ENCODE measurements at regions not wholly inside any gene's neighbourhood (a gene's known extent, or its start where the extent isn't known, plus 50 kb on each side); places are given as distances from the start of the nearest gene placed in this dataset.

DNA sequence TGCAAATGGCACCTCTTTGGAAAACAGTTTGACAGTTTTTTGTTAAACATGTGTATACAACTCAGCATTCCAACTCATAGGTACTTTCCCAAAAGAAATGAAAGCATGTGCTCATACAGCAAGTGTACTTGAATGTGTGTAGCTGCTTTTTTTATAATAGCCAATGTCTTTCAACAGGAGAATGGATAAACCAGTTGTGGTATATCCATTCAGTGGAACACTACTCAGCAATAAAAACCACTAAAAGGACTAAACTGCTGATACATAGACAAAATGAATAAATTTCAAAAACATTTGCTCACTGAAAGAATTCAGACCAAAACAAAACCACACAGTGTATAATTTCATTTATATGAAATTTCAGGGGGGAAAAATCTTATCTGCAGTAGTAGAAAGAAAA is 267.3 kb downstream of the NR2F1-AS1 start:
- no peak for DNase-seq

DNA sequence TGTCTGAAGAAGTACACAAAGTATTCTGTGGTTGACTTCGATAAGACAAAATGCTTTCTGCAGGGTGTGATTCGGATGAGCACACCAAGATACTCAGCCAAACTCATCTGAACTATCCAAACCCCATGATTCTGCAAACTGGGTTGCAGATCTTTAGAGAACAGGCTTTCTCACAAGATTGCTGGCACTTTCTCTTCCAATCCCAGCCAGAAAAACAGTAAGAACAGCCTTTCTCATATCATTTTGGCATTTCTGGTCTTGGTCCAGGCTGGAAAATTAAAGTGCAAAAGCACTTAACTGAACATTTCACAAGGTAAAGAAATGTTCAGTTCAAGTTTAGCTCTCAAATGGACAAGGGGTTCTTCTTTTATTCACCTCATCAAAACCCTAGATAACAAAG is 269.1 kb downstream of the NR2F1-AS1 start:
- no peak for DNase-seq

DNA sequence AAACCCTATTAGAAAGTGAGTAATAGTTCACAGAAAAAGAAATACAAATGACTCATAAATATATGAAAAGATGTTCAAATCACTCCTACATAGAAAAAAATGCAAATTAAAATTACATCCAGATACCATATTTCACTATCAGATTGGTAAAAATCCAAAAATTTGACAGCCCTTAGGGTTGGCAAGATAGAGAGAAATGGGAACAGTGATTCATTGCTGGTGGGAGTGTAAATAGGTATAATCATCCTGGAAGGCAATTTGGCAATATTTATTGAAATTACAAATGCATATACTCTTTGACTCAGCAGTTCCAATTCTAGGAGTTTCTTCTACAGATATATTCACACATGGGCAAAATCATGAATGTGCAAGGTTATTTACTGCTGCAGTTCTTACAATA is 273.5 kb downstream of the NR2F1-AS1 start:
- DNase-seq, result peak; percentile 76

DNA sequence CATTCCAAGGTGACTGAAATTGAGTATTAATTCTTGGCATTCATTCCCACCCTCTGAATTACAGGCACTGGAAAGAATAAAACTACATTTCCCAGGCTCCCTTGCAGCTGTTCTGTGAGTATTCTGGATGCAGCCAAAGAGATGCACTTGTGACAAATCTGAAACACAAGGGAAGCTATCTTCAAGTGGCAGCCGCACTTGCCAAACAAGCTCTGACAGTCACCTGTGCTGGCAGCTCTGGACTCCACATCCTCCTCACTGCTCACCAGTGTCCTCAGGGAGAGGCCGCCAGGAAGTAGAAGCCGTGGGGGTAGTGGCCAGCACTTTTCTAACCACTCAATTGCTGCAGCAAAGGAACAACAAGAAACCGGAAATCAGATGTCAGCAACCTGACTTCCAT is 275.0 kb downstream of the NR2F1-AS1 start:
- DNase-seq, result no peak

DNA sequence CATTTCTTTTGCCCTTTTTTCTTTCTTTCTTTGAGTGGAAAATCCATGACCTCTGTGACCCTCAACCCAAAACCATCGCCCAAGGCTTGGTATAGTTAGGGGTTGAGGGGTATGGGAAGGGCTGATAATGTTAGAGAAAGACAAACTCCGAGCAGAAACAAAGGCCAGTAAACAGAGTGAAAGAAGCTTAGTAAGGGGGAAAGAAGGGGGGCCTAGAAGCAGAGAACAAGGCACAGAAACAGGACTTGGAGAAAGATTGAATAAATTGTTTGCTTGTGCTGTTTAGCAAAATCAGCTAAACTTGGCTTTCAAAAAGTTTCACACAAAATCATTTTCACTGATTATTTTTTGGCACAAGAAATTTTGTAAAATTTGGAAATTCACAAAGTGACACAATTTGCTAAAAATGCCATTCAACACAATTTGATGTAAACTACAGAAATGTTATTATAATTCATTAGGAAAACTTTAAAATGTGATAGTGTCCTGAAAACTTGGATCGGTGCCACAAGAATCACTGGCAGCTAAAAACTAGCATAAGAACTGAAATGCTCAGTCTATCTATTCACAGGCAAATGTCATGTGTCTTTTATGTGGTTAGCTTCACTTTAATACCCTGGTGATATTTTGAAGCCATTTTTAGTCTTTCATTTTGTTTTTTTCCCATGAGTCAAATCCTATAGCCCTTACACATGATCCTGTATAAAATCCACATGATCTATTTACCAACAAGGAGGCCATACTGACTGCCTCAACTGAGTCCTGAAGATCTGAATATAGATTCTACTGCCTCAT is 276.4 kb downstream of the NR2F1-AS1 start:
- no peak for DNase-seq

DNA sequence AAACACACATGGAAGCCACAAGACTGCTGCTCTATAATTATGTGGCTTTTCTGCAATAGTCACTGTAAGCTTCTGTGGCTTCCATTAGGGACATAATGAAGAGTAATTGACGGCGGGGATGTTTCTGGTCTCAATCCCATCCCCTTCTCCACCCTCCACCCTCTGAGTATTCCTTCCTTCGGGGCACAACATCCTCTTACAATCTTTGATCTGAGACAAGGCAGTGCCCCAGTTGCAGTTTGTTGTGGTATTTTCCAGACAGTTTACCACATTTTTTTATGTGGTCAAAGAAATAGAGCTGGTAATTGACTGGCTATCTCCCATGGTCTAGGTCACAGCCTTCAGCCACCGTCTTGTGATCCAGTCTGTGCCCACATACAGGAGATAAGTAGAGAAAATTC is 277.7 kb downstream of the NR2F1-AS1 start:
- DNase-seq, result no peak

DNA sequence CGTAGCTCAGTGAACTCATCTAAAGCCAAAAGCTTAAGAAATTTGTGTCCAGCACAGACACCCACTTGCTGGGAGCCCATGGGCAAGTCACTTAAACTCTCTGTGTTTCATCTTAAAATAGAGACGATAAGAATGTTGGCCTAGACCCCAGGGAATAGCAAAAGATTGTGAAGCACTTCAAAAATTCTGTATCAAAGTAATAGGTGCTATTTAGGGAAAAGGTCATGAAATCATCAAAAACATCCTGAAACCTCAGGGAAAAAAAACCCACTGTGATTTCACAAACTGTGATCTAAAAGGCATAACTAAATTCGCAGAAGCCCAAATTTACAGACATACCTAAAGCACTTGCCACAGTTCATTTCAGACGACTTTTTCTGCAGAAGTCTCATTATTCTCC is 278.3 kb downstream of the NR2F1-AS1 start:
- DNase-seq, result peak; percentile 12

DNA sequence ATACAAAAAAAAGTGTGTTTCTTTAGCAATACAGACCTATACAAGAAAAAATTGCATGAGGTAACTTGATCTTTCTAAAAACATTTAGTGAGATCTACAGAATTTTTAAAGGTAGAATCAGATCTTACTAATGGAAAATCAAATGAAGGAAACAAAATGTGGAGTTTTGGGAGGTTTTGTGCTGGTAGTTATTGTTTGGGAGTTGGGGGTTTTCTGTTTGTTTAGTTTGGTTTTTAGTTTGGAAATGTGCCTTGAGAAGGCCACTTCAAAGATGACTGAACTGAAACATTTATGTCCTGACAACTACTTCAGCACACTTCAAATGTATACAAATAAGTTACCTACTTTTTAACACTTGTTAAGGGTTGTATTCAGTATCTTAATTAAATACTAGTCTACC is 280.1 kb downstream of the NR2F1-AS1 start:
- DNase-seq, result no peak

DNA sequence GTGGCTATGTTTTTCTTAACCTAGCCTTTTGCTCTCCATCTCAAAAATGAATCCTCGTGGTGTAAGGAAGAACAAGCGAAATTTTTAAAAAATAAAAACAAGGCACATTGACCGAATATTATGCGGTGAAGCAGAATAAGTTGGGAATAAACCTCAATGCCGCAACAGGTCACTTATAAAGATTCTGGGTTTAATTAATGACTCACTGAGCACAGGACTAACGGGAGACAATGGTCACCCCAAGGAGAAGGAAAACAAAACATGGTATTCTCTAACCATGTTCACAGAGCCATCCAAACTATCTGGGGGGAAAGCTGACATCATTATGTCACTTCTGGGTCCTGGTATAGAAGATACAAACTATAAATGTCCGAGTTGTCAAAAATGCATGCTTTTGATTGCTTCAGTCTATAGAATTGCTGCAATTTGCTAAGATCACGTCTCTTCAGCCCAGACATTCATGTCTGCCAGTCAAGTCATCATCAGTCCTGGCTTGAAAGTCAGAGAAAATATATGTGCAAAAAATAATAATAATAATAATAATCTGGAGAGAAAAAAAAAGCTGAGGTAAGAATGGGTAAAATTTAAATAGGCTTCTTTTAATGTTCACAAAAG is 280.6 kb downstream of the NR2F1-AS1 start:
- no peak for DNase-seq

DNA sequence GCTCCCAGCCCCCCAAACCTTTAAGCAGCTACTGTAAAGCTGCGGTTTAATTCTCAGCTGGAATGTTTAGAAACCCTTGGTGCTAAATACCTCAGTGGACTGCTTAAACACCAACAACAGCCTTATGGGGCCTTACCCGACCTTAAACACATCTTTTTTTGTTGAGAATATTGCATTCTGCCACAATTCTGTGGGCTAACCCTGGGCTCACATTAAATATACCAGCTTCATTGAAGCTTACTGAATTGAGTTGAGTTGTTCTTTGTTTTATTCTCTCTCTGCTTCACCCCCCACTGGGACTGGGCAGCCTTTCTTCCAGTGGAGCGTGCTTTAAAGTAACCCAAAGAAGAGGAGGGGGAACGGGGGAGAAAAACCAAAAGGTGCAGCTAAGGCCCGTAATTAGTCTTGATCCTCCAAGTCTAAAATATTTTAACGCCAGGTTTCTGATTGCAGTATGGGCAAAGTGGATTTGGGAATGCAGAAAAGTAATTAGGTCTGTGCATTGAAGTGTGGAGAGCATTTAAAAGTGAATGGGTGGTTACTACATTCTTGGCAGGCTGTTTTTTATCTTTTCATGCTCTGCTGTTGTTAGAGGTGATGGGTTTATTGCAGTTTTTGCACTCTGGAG is 281.2 kb downstream of the NR2F1-AS1 start:
- DNase-seq, result no peak

DNA sequence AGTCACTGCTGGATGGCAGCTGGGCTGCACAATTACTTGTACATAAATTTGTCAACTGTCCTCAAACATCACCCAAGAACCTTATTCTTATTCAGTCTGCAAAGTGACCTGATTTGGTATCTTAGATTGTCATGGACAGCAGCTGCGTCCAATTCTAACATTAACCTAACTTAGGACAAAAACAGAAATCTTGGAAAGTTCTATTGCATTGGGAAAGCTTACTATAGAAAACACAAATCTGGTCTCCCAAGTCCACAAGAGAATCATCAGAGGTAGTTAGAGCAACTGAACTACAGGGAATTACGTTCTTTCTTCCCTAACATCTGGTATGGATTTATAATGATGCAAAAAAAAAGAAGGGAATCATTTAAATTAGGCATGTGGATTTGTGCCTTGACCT is 283.9 kb downstream of the NR2F1-AS1 start:
- DNase-seq, result no peak

DNA sequence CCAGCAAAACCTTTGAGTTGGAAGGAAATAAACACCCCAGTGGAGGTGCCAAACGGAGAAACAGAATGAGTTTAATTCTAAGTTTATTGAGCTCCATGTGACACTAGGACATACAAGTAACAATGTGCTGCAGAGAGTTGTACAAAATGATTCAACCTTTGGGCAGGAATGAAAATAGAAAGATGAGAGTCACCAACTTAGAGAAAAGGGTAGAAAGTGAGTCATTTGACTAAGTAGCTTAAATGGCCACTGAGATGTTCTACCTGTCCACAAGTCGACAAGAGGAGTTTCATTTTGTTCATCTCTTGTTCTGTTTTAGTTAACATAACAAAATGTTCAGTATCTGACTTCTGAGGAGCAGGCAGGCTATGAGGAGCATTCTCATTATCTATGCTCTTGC is 284.7 kb downstream of the NR2F1-AS1 start:
- DNase-seq, result no peak

DNA sequence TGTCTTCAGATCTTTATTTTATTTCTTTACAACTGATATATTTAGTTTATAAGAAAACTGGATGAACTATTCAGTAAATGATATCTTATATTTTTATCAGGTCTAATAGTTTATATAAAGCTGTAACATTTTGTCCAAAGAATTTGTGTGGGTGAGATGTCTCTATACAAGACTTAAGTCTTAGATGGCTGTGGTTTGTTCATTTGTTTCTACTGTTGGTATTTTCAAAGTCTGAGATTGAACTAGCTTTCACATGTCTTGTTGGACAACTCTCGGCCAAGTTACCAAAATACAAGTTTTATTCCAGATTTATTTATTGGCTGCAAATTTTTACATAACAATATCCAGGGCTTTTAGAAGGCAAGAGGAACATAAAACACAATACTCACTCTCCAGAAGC is 286.0 kb downstream of the NR2F1-AS1 start:
- DNase-seq, result no peak

DNA sequence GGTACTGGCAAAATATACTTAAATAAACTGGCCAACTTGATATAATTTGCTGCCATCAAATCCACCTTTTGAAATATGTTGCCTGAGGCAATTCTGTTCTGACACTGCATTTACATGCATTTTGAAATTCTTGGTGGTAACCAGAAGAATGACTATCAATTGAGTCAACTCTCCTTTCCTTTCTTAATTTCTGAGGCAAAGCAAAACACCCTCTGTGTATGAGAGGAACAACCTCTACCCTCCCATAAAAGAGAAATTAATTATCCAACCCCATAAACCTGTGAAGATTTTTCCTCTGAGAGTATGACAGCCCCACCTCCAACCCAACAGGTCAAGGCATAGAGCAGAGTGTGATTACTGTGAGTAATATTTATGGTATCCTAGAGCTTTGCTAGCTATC is 286.8 kb downstream of the NR2F1-AS1 start:
- peak; percentile 43 for DNase-seq

DNA sequence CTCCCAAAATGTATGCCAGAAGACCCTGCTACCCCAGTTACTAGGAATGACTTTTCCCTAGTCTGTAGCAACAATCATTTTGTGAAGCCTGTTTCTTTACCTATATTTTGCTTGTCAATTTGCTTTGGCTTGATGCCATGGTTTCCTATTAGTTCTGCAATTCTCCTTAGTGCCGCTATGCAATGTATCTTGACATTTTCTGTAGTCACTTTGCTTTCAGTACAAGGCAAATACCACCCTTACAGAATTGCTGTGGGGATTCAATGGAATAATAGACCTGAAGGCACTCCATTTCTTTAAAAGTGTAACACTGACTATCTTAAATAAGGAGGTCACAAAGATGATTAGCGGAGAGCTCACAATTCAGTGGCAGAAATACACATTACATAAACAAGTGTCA is 291.1 kb downstream of the NR2F1-AS1 start:
- DNase-seq, result no peak

DNA sequence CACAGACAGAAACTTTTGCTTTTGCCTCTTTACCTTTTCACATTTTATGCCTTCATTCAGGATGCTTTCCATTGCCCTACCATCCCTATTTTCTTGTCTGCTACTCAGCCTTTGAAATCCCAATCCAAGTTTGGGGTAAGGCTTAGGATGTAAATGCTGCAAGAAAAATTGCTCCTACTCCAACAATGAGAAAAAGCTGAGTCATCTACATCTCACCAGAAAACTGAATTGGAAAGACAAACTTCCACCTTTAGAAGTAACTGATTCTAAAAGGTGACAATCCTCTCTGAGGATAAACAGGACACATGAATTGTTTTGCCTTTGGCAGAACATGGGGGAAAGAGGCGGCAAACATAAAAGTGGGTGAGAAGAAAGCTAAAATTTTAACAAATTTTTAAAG is 295.6 kb downstream of the NR2F1-AS1 start:
- no peak for DNase-seq

DNA sequence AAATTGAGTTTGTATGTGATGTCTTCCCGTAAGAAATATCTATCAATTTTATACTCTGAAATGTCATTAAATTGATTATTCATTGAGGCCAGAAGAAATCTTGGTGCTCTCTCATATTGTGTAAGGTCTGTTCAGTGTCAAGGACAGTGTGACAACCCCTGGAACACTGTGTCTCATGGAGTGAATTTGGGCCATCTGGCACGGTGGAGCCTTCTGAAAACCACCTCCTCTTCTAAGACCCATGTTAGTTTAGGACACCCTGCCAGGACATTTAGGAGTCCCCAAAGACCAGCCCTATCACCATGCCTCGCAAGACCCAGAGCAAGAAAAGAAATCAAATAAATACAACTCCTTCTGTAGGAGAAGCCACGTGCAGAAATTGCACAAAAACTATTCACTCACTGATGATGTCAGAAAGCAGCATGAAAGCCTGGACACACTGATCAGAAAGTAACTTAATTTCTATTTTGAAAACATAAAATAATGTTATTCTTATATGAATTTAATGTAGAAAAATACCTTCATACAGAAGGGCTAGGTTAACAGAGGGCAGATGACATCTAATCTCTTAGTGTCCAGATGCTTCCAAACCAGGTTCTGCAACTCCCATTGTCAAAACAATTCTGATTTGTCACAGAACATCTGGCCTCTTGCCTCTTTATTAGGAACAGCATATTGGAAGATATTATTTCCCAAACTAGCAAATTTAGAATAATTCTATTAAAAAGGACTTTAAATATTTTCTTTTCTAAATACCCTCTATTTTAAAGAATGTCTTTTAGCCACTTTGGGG is 298.8 kb downstream of the NR2F1-AS1 start:
- DNase-seq, result no peak

DNA sequence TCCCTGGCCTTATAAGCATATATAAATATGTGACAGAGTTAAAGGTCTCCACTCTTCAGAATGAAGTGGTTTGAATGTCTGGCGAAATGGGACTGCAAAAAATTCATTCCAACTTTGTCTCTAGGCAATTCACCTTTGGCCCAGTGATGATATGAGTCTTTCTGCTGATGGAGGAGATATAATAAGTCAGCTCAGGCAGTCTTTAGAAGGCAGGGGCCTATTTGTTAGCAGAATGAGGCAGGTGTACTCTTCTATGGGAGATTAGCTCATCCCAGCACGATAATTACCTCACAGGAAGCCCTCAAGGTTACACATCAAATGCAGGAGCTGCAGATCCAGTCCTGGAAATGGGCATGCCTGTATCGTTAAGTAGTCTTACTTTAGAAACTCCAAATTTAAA is 300.5 kb downstream of the NR2F1-AS1 start:
- DNase-seq, result no peak

DNA sequence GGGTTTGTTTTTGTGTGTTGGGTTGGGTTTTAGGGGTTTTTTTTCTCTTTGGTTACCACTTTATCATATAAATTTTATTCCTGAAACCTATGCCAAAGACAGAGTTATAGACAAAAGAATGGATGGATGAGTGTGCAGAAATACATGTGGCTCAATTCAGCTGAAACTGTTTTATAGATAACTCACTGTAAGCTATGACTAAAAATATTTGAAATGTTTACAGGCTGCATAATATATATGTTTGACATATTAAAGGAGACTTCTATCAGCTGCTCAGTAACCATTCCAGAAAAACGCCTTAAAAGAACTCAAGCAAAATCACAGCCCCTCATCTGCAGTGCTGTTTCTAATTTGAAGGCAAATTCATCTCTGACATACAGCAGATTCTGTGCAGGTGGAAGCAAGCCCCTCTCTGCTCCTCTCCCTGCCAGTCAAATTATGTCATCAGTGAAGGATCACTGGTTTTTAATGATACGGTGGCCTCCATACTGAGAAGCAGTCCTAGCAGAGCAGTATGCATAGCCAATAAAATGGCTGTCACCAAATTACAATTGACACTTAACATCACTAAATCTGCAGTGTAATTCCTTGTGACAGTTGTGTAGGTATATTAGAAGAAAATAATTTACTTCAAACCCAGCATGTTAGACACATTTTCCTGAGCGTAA is 301.6 kb downstream of the NR2F1-AS1 start:
- DNase-seq, result peak; percentile 76

DNA sequence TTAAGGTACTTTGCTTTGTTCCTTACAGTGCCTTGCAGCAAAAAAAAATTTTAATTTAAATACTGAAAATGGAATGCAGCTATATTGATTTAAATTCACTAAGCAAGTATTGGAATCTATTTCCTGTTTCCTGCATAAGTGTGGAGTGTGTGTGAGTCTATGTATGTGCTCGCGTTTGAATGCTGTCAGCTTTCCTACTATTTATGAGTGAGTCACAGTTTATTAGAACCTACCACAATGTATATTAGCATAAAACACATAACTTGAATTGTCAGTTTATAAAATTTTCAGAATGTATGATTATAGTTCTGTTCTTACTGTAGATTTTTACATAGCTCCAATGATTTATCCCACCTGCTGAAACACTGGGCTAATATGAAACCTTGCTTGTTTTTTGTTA is 302.1 kb downstream of the NR2F1-AS1 start:
- peak; percentile 61 for DNase-seq

DNA sequence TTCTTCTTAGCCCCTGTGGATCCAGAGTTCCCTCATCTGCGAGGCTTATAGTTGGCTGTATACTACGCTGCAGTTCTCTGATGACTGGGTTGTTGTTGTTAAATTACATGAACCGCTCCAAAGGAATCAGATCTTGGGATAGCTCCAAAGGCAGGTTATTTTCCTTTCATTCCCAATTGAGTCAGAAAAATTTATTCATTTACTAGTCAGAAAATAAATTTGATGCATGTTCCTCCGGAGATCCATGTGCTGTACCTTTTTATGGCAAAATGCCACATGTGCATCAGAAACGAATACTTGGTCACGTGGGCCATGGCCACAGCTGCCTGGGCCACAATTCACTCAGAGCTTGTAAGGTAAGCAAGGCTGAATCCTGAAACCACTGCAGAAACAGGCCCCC is 304.0 kb downstream of the NR2F1-AS1 start:
- DNase-seq, result peak; percentile 14

DNA sequence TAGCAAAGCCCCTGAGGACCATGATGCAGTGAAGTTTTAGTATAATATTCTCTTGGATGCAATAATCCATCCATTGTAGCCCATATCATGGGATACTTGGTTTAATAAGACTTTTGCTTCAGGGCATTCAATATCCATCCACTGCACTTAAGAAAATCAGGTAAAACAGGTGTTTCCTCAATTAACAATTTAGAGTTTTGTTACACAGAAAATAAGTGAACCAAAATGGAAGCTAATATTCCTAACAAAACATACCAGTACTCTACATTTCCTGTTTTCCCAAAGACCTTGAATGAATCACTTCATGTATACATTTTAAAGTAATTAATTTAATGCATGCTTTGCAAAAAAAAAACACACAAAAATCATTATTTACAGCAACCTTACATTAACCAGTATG is 305.6 kb downstream of the NR2F1-AS1 start:
- DNase-seq, result no peak

DNA sequence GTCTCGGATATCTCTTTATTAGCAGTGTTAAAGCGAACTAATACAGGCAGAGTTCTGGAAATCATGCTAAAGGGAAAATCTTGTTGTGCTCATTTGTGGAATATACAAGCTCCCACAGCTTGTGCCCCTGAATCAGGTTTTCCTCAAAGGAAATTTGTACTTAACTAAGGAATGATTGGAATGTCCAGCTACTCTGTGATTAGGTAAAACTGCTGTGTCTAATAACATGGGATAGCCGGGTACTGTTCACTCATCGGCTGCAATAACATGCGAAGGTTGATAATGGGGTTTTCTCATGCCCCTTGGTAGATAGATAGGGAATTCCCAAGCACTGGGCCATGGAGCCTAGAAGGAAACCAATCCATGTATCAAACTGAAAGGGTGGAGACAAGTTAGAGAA is 306.7 kb downstream of the NR2F1-AS1 start:
- peak; percentile 49 for DNase-seq
